ENCODE measurements at regions not wholly inside any gene's neighbourhood (a gene's known extent, or its start where the extent isn't known, plus 50 kb on each side); places are given as distances from the start of the nearest gene placed in this dataset.

DNA sequence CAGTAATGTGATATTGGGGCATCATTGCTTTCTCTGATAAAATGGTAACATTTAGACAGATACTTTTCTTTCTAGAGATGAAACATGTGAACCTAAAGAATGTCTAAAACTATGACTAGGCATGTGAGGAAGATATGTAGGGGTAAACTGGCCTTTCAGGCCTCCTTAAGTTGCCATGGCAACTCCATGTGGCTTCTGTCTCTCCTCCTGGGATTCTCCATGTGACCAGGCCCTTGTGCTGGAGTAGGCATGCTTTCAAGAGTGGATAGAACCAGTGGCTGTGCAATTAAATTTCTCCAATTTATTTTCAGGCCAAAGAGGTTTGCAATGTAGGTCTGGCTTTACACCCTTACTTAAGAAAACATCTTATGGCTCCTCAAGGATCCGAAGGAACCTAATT lies 130.8 kb downstream of the OLFM4 start:
- Histone ChIP-seq H3K79me2 (ENCODE audit: insufficient read depth, low read length) (no peaks in the 10 kb centered on the region), H3K4me2 (ENCODE audit: insufficient read depth, low read length) (no peak overlapping the region), H3K27me3 (ENCODE audit: insufficient read depth, low read length, poor library complexity) (no peaks in the 10 kb centered on the region), H3K4me3 (ENCODE audit: low read depth in 1 of 2, low read length in 2 of 2) (no peak overlapping the region), H4K20me1 (ENCODE audit: insufficient read depth, low read length) (no peaks in the 10 kb centered on the region), H3K36me3 (ENCODE audit: insufficient read depth, low read length) (no peaks in the 10 kb centered on the region), H3K4me1 (ENCODE audit: insufficient read depth, low read length) (no peaks in the 10 kb centered on the region), H3K27ac (ENCODE audit: low read length) (no peak overlapping the region), H2AFZ (ENCODE audit: low read depth, low read length) (no peak overlapping the region), H3K9ac (ENCODE audit: low read depth, low read length) (no peak overlapping the region), H3K9me3 (ENCODE audit: insufficient read depth, low read length, severe bottlenecking) (no peaks in the 10 kb centered on the region)
- ATAC-seq (ENCODE audit: insufficient read depth, low read depth) (no peak), DNase-seq (no peak)
- TF ChIP-seq EZH2 (IDR thresholded peaks at IDR 0.05; ENCODE audit: borderline replicate concordance, low read depth, low read length, severe bottlenecking): no peak
- TF ChIP-seq, protein P1, sequence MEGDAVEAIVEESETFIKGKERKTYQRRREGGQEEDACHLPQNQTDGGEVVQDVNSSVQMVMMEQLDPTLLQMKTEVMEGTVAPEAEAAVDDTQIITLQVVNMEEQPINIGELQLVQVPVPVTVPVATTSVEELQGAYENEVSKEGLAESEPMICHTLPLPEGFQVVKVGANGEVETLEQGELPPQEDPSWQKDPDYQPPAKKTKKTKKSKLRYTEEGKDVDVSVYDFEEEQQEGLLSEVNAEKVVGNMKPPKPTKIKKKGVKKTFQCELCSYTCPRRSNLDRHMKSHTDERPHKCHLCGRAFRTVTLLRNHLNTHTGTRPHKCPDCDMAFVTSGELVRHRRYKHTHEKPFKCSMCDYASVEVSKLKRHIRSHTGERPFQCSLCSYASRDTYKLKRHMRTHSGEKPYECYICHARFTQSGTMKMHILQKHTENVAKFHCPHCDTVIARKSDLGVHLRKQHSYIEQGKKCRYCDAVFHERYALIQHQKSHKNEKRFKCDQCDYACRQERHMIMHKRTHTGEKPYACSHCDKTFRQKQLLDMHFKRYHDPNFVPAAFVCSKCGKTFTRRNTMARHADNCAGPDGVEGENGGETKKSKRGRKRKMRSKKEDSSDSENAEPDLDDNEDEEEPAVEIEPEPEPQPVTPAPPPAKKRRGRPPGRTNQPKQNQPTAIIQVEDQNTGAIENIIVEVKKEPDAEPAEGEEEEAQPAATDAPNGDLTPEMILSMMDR (IDR thresholded peaks at IDR 0.05; ENCODE audit: borderline replicate concordance, extremely low read depth, low read length, poor library complexity, severe bottlenecking): no peak

- H3K27ac ChIP-seq (ENCODE audit: low read length): no peak overlapping the region
- DNase-seq (no peak), ATAC-seq (ENCODE audit: insufficient read depth, low read depth) (no peak)
- H3K4me1 ChIP-seq (ENCODE audit: insufficient read depth, low read length): no peaks in the 10 kb centered on the region
- no peak overlapping the region for H3K4me2 ChIP-seq (ENCODE audit: insufficient read depth, low read length)
- H3K4me3 ChIP-seq (ENCODE audit: low read depth in 1 of 2, low read length in 2 of 2): no peak overlapping the region
- no peak overlapping the region for H3K9ac ChIP-seq (ENCODE audit: low read depth, low read length)
- TF ChIP-seq, protein P1 (IDR thresholded peaks at IDR 0.05; ENCODE audit: borderline replicate concordance, extremely low read depth, low read length, poor library complexity, severe bottlenecking): no peak
- no peak for TF ChIP-seq EZH2 (IDR thresholded peaks at IDR 0.05; ENCODE audit: borderline replicate concordance, low read depth, low read length, severe bottlenecking)
- H3K36me3 ChIP-seq (ENCODE audit: insufficient read depth, low read length): no peaks in the 10 kb centered on the region
- no peaks in the 10 kb centered on the region for H3K27me3 ChIP-seq (ENCODE audit: insufficient read depth, low read length, poor library complexity)
- no peaks in the 10 kb centered on the region for H3K9me3 ChIP-seq (ENCODE audit: insufficient read depth, low read length, severe bottlenecking)
- no peaks in the 10 kb centered on the region for H4K20me1 ChIP-seq (ENCODE audit: insufficient read depth, low read length)
- H3K79me2 ChIP-seq (ENCODE audit: insufficient read depth, low read length): no peaks in the 10 kb centered on the region
- no peak overlapping the region for H2AFZ ChIP-seq (ENCODE audit: low read depth, low read length)
Measured at GRCh38 chr13:53160211-53160610, 131.6 kb downstream of the OLFM4 start.

GRCh38 chr13:53161251-53161650 lies 132.6 kb downstream of the OLFM4 start:
- H3K27me3 ChIP-seq (ENCODE audit: insufficient read depth, low read length, poor library complexity): no peaks in the 10 kb centered on the region
- no peak for DNase-seq
- H2AFZ ChIP-seq (ENCODE audit: low read depth, low read length): no peak overlapping the region
- no peak overlapping the region for H3K4me3 ChIP-seq (ENCODE audit: low read depth in 1 of 2, low read length in 2 of 2)
- no peak overlapping the region for H3K9ac ChIP-seq (ENCODE audit: low read depth, low read length)
- H3K9me3 ChIP-seq (ENCODE audit: insufficient read depth, low read length, severe bottlenecking): no peaks in the 10 kb centered on the region
- ATAC-seq (ENCODE audit: insufficient read depth, low read depth): no peak
- TF ChIP-seq, protein P1 (IDR thresholded peaks at IDR 0.05; ENCODE audit: borderline replicate concordance, extremely low read depth, low read length, poor library complexity, severe bottlenecking): no peak
- no peak for TF ChIP-seq EZH2 (IDR thresholded peaks at IDR 0.05; ENCODE audit: borderline replicate concordance, low read depth, low read length, severe bottlenecking)
- H3K4me2 ChIP-seq (ENCODE audit: insufficient read depth, low read length): no peak overlapping the region
- H3K79me2 ChIP-seq (ENCODE audit: insufficient read depth, low read length): no peaks in the 10 kb centered on the region
- no peak overlapping the region for H3K27ac ChIP-seq (ENCODE audit: low read length)
- H4K20me1 ChIP-seq (ENCODE audit: insufficient read depth, low read length): no peaks in the 10 kb centered on the region
- no peaks in the 10 kb centered on the region for H3K4me1 ChIP-seq (ENCODE audit: insufficient read depth, low read length)
- no peaks in the 10 kb centered on the region for H3K36me3 ChIP-seq (ENCODE audit: insufficient read depth, low read length)

GRCh38 chr13:53165261-53165660 lies 136.6 kb downstream of the OLFM4 start:
- Histone ChIP-seq H4K20me1 (ENCODE audit: insufficient read depth, low read length) (no peaks in the 10 kb centered on the region), H3K9ac (ENCODE audit: low read depth, low read length) (no peak overlapping the region), H3K27me3 (ENCODE audit: insufficient read depth, low read length, poor library complexity) (no peaks in the 10 kb centered on the region), H3K4me2 (ENCODE audit: insufficient read depth, low read length) (no peak overlapping the region), H3K4me1 (ENCODE audit: insufficient read depth, low read length) (no peaks in the 10 kb centered on the region), H3K36me3 (ENCODE audit: insufficient read depth, low read length) (no peaks in the 10 kb centered on the region), H3K27ac (ENCODE audit: low read length) (no peak overlapping the region), H3K79me2 (ENCODE audit: insufficient read depth, low read length) (no peaks in the 10 kb centered on the region), H2AFZ (ENCODE audit: low read depth, low read length) (no peak overlapping the region), H3K4me3 (ENCODE audit: low read depth in 1 of 2, low read length in 2 of 2) (no peak overlapping the region), H3K9me3 (ENCODE audit: insufficient read depth, low read length, severe bottlenecking) (no peaks in the 10 kb centered on the region)
- ATAC-seq (ENCODE audit: insufficient read depth, low read depth) (no peak), DNase-seq (no peak)
- TF ChIP-seq EZH2 (IDR thresholded peaks at IDR 0.05; ENCODE audit: borderline replicate concordance, low read depth, low read length, severe bottlenecking): no peak
- TF ChIP-seq, protein P1 (IDR thresholded peaks at IDR 0.05; ENCODE audit: borderline replicate concordance, extremely low read depth, low read length, poor library complexity, severe bottlenecking): no peak
